ENCODE measurements at regions not wholly inside any gene's neighbourhood (a gene's known extent, or its start where the extent isn't known, plus 50 kb on each side); places are given as distances from the start of the nearest gene placed in this dataset.

DNA sequence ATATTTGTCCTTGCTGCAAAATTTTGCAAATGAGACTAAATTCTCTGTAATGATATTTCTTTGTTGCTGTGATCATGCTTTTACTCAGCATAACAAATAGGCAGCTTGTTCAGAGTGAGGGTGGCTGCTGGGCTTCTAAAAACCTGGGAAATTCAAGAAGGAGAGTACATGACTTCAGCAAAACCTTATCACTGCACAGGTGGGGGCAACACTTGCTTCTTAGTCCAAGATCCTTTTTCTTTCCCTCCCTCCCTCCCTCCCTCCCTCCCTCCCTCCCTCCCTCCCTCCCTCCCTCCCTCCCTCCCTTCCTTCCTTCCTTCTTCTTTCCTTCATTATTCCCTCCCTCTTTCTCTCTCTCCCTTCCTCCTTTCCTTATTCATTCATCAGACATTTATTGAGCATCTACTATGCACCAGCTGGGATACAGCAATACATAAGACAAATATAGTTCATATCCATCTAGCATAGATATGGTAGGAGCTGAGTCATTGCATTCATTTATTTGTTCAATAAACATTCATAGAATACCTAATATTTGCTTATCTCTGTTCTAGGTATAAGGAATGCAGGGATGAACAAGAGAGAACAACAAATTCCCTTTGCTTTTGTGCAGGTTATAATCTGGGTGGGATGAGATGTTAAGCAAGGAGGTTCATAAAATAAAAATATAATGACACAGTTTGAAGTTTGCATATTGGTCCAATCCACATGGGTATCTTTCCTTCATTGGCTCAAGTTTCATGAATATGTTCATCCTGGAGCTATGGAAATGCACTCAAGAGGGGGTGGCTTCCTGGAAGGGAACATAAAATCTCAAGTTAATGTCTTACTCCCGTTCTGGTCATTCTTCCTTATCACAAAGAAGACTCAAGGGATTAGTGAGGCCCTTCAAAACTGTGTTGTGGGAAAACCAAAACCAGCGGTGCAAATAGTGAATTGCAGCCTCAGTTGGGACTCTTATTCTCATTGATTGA is 210.7 kb downstream of the PDCD6IP start:
- DNase-seq (ENCODE audit: low read depth), result no peak
- TF ChIP-seq, protein P1, sequence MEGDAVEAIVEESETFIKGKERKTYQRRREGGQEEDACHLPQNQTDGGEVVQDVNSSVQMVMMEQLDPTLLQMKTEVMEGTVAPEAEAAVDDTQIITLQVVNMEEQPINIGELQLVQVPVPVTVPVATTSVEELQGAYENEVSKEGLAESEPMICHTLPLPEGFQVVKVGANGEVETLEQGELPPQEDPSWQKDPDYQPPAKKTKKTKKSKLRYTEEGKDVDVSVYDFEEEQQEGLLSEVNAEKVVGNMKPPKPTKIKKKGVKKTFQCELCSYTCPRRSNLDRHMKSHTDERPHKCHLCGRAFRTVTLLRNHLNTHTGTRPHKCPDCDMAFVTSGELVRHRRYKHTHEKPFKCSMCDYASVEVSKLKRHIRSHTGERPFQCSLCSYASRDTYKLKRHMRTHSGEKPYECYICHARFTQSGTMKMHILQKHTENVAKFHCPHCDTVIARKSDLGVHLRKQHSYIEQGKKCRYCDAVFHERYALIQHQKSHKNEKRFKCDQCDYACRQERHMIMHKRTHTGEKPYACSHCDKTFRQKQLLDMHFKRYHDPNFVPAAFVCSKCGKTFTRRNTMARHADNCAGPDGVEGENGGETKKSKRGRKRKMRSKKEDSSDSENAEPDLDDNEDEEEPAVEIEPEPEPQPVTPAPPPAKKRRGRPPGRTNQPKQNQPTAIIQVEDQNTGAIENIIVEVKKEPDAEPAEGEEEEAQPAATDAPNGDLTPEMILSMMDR (IDR thresholded peaks at IDR 0.05; ENCODE audit: insufficient read depth, low read depth, low read length, missing control alignments), result no peak

GRCh38 chr3:34011171-34012101 is 213.0 kb downstream of the PDCD6IP start:
- TF ChIP-seq, protein P1 (IDR thresholded peaks at IDR 0.05; ENCODE audit: insufficient read depth, low read depth, low read length, missing control alignments), result peak; percentile 24
- peak; percentile 21 for DNase-seq (ENCODE audit: low read depth)
- H3K4me3 ChIP-seq (ENCODE audit: low read depth, low read length), result no peak overlapping the region

More for the DNA sequence above, 210.7 kb downstream of the PDCD6IP start:
- H3K4me3 ChIP-seq (ENCODE audit: low read depth, low read length), result no peak overlapping the region

- TF ChIP-seq, protein P1 (IDR thresholded peaks at IDR 0.05; ENCODE audit: insufficient read depth, low read depth, low read length, missing control alignments), result no peak
- no peak overlapping the region for H3K4me3 ChIP-seq (ENCODE audit: low read depth, low read length)
These were observed 213.7 kb downstream of the PDCD6IP start for GRCh38 chr3:34012102-34012461.

GRCh38 chr3:34013818-34014570 is 215.6 kb downstream of the PDCD6IP start:
- DNase-seq (ENCODE audit: low read depth), result no peak
- TF ChIP-seq, protein P1 (IDR thresholded peaks at IDR 0.05; ENCODE audit: insufficient read depth, low read depth, low read length, missing control alignments), result no peak
- H3K4me3 ChIP-seq (ENCODE audit: low read depth, low read length), result no peak overlapping the region

More at GRCh38 chr3:34012102-34012461, 213.7 kb downstream of the PDCD6IP start:
- no peak for DNase-seq (ENCODE audit: low read depth)

- DNase-seq (ENCODE audit: low read depth), result peak; percentile 34
- TF ChIP-seq, protein P1 (IDR thresholded peaks at IDR 0.05; ENCODE audit: insufficient read depth, low read depth, low read length, missing control alignments), result no peak
These were observed 217.0 kb downstream of the PDCD6IP start for GRCh38 chr3:34015204-34016142.

More at GRCh38 chr3:34015204-34016142, 217.0 kb downstream of the PDCD6IP start:
- H3K4me3 ChIP-seq (ENCODE audit: low read depth, low read length), result no peak overlapping the region
